ENCODE measurements at regions not wholly inside any gene's neighbourhood (a gene's known extent, or its start where the extent isn't known, plus 50 kb on each side); places are given as distances from the start of the nearest gene placed in this dataset.

DNA sequence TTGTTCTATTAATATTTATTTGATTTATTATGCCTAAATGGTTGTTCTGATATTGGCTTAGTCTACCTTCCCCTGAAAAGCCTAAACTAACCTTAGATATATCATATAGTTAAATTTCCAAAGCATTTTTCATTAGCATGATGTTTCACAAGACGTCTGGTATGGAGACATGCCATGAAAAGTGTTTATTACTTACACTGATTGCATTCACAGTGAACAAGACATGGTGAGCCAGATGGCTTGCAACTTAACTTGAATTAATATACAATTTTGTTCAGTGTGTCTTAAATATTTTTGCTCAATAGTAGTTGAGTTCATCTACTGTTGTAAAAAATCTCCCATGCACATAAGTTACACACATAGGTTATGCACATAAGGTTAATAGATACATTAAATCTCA is 758.4 kb downstream of the NSUN3 start:
- ChIA-PET CTCF (no interaction called here), POLR2A (no interaction called here)
- Histone ChIP-seq H3K9me3 (ENCODE audit: control insufficient read depth, insufficient read depth, low read depth, low read length) (no peaks in the 10 kb centered on the region), H3K4me3 (ENCODE audit: low read depth, low read length) (no peak overlapping the region), H3K4me1 (ENCODE audit: control insufficient read depth, insufficient read depth, low read length) (no peaks in the 10 kb centered on the region), H3K36me3 (ENCODE audit: control insufficient read depth in 2 of 2, insufficient read depth in 1 of 2, low read length in 2 of 2) (no peaks in the 10 kb centered on the region), H3K27ac (ENCODE audit: extremely low read depth, low read depth, low read length) (no peak overlapping the region)
- TF ChIP-seq ZNF596 (tag by site-specific recombination; IDR thresholded peaks at IDR 0.05) (no peak), ELK4 (IDR thresholded peaks at IDR 0.05; ENCODE audit: borderline replicate concordance, low read depth, low read length) (no peak), ZBTB20 (tag by site-specific recombination; IDR thresholded peaks at IDR 0.05) (no peak), PRDM6 (tag by site-specific recombination; IDR thresholded peaks at IDR 0.05) (no peak), YY2 (tag by site-specific recombination; IDR thresholded peaks at IDR 0.05) (no peak), SCRT1 (tag by site-specific recombination; IDR thresholded peaks at IDR 0.05; ENCODE audit: borderline replicate concordance) (no peak), INSM2 (tag by site-specific recombination; IDR thresholded peaks at IDR 0.05) (no peak), ZSCAN23 (tag by site-specific recombination; IDR thresholded peaks at IDR 0.05) (no peak)
- TF ChIP-seq, protein P1, sequence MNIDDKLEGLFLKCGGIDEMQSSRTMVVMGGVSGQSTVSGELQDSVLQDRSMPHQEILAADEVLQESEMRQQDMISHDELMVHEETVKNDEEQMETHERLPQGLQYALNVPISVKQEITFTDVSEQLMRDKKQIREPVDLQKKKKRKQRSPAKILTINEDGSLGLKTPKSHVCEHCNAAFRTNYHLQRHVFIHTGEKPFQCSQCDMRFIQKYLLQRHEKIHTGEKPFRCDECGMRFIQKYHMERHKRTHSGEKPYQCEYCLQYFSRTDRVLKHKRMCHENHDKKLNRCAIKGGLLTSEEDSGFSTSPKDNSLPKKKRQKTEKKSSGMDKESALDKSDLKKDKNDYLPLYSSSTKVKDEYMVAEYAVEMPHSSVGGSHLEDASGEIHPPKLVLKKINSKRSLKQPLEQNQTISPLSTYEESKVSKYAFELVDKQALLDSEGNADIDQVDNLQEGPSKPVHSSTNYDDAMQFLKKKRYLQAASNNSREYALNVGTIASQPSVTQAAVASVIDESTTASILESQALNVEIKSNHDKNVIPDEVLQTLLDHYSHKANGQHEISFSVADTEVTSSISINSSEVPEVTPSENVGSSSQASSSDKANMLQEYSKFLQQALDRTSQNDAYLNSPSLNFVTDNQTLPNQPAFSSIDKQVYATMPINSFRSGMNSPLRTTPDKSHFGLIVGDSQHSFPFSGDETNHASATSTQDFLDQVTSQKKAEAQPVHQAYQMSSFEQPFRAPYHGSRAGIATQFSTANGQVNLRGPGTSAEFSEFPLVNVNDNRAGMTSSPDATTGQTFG (tag by site-specific recombination; IDR thresholded peaks at IDR 0.05; ENCODE audit: borderline replicate concordance) = no peak
- TF ChIP-seq, protein P2, sequence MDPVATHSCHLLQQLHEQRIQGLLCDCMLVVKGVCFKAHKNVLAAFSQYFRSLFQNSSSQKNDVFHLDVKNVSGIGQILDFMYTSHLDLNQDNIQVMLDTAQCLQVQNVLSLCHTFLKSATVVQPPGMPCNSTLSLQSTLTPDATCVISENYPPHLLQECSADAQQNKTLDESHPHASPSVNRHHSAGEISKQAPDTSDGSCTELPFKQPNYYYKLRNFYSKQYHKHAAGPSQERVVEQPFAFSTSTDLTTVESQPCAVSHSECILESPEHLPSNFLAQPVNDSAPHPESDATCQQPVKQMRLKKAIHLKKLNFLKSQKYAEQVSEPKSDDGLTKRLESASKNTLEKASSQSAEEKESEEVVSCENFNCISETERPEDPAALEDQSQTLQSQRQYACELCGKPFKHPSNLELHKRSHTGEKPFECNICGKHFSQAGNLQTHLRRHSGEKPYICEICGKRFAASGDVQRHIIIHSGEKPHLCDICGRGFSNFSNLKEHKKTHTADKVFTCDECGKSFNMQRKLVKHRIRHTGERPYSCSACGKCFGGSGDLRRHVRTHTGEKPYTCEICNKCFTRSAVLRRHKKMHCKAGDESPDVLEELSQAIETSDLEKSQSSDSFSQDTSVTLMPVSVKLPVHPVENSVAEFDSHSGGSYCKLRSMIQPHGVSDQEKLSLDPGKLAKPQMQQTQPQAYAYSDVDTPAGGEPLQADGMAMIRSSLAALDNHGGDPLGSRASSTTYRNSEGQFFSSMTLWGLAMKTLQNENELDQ (tag by site-specific recombination; IDR thresholded peaks at IDR 0.05; ENCODE audit: low read depth) = no peak

DNA sequence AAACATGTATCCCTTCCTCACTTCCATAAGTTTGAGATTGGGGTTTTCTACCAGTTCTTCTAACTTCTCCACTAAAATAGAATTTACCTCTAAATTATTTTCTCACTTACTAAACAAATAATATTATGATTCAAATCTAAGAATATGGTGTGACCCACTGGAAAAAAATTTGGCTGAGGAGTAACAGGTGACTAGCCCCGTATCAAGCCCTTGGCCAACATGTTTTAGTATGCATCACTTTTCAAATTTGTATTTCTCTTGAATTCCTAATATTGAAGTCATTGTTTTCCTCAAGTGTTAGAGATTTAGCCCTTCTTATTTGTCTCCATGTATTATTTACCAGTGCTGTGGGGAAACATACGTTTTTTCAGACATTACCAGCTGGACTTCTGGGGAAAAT is 759.4 kb downstream of the NSUN3 start:
- H3K4me3 ChIP-seq (ENCODE audit: low read depth, low read length) = no peak overlapping the region
- no peak overlapping the region for H3K27ac ChIP-seq (ENCODE audit: extremely low read depth, low read depth, low read length)
- no peaks in the 10 kb centered on the region for H3K9me3 ChIP-seq (ENCODE audit: control insufficient read depth, insufficient read depth, low read depth, low read length)
- ChIA-PET POLR2A (no interaction called here), CTCF (no interaction called here)
- H3K36me3 ChIP-seq (ENCODE audit: control insufficient read depth in 2 of 2, insufficient read depth in 1 of 2, low read length in 2 of 2) = no peaks in the 10 kb centered on the region
- H3K4me1 ChIP-seq (ENCODE audit: control insufficient read depth, insufficient read depth, low read length) = no peaks in the 10 kb centered on the region
- no peak for TF ChIP-seq INSM2 (tag by site-specific recombination; IDR thresholded peaks at IDR 0.05)
- TF ChIP-seq ATF2 (tag by site-specific recombination; IDR thresholded peaks at IDR 0.05; ENCODE audit: low read depth) = no peak
- TF ChIP-seq ZNF112 (tag by site-specific recombination; IDR thresholded peaks at IDR 0.05) = no peak
- TF ChIP-seq ZNF416 (tag by site-specific recombination; IDR thresholded peaks at IDR 0.05) = no peak
- no peak for TF ChIP-seq YY2 (tag by site-specific recombination; IDR thresholded peaks at IDR 0.05)
- no peak for TF ChIP-seq SCRT2 (tag by site-specific recombination; IDR thresholded peaks at IDR 0.05)
- TF ChIP-seq, protein P3, sequence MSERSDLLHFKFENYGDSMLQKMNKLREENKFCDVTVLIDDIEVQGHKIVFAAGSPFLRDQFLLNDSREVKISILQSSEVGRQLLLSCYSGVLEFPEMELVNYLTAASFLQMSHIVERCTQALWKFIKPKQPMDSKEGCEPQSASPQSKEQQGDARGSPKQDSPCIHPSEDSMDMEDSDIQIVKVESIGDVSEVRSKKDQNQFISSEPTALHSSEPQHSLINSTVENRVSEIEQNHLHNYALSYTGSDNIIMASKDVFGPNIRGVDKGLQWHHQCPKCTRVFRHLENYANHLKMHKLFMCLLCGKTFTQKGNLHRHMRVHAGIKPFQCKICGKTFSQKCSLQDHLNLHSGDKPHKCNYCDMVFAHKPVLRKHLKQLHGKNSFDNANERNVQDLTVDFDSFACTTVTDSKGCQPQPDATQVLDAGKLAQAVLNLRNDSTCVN (tag by site-specific recombination; optimal IDR thresholded peaks at IDR 0.05) = no peak
- no peak for TF ChIP-seq EGR2 (tag by site-specific recombination; IDR thresholded peaks at IDR 0.05; ENCODE audit: low read depth)
- TF ChIP-seq PBX3 (CRISPR knock-in tag; IDR thresholded peaks at IDR 0.05) = no peak

Data from HEK293 (cell line).